PC-9 (cell line): ENCODE measurements at regions not wholly inside any gene's neighbourhood (a gene's known extent, or its start where the extent isn't known, plus 50 kb on each side); places are given as distances from the start of the nearest gene placed in this dataset.

Experiments used
- CTCF ChIP-seq: fragments of 200-600 bp; sonication (generic); conservative IDR thresholded peaks from 2 replicates; pipeline ENCODE4 v1.6.1; 2017; ENCODE audit warnings: mixed run types, antibody characterized with exemption, mild to moderate bottlenecking, moderate library complexity
- EZH2 ChIP-seq: fragments of 200-600 bp; sonication (generic); IDR thresholded peaks from 2 replicates; pipeline ENCODE4 v1.8.0; 2017; ENCODE audit warnings: antibody characterized with exemption, low read depth

- TF ChIP-seq CTCF (no peak), EZH2 (no peak)
Observed at GRCh38 chr5:18357486-18357885, 723.2 kb downstream of the TAF11L14 start.
